ENCODE measurements at regions not wholly inside any gene's neighbourhood (a gene's known extent, or its start where the extent isn't known, plus 50 kb on each side); places are given as distances from the start of the nearest gene placed in this dataset.

- TF ChIP-seq CTCF (conservative IDR thresholded peaks at IDR 0.05; ENCODE audit: low read length), result no peak
- no peak for TF ChIP-seq EZH2phosphoT487 (IDR thresholded peaks at IDR 0.05; ENCODE audit: borderline replicate concordance)
Observed at GRCh38 chr2:4900861-4901770, 791.1 kb upstream of the SOX11 start.
